GM12865 (cell line): ENCODE measurements at regions not wholly inside any gene's neighbourhood (a gene's known extent, or its start where the extent isn't known, plus 50 kb on each side); places are given as distances from the start of the nearest gene placed in this dataset.

ENCODE experiments used
- DNase-seq: peaks from one replicate; pipeline ENCODE4 v3.0.0; 2010; ENCODE audit warnings: low read depth
- H3K4me3 ChIP-seq: 2 replicates; pipeline ENCODE4 v1.5.1; 2011; ENCODE audit warnings: mild to moderate bottlenecking, low read depth, low read length, control low read depth
- CTCF ChIP-seq: IDR thresholded peaks from 2 replicates; pipeline ENCODE4 v1.5.1; 2011; ENCODE audit warnings: low read length, control low read depth, low read depth, inconsistent platforms; ENCODE audit not compliant: insufficient read depth; ENCODE audit errors: missing control alignments

- no peak for TF ChIP-seq CTCF
- no peak overlapping the region for H3K4me3 ChIP-seq
- DNase-seq, result no peak
Measured at GRCh38 chr14:98965076-98965475, 306.9 kb downstream of the BCL11B start.

GRCh38 chr14:98966016-98966415, 306.0 kb downstream of the BCL11B start:
- DNase-seq, result no peak
- no peak overlapping the region for H3K4me3 ChIP-seq
- TF ChIP-seq CTCF, result no peak

- DNase-seq, result no peak
- TF ChIP-seq CTCF, result no peak
Measured at GRCh38 chr14:98966475-98967162, 305.4 kb downstream of the BCL11B start.

GRCh38 chr14:98974113-98974512, 297.9 kb downstream of the BCL11B start:
- TF ChIP-seq CTCF, result no peak
- DNase-seq, result no peak
- no peak overlapping the region for H3K4me3 ChIP-seq

More at GRCh38 chr14:98966475-98967162, 305.4 kb downstream of the BCL11B start:
- H3K4me3 ChIP-seq, result no peak overlapping the region

GRCh38 chr14:98976271-98976670, 295.7 kb downstream of the BCL11B start:
- no peak for DNase-seq
- no peak for TF ChIP-seq CTCF
- H3K4me3 ChIP-seq, result no peak overlapping the region

GRCh38 chr14:98977451-98977850, 294.5 kb downstream of the BCL11B start:
- no peak overlapping the region for H3K4me3 ChIP-seq
- DNase-seq, result no peak
- no peak for TF ChIP-seq CTCF

GRCh38 chr14:98982986-98983385, 289.0 kb downstream of the BCL11B start:
- TF ChIP-seq CTCF, result no peak
- DNase-seq, result no peak
- no peak overlapping the region for H3K4me3 ChIP-seq
